WERI-Rb-1 (cell line): ENCODE measurements at regions not wholly inside any gene's neighbourhood (a gene's known extent, or its start where the extent isn't known, plus 50 kb on each side); places are given as distances from the start of the nearest gene placed in this dataset.

Experiments used
- DNase-seq: peaks from one replicate; pipeline ENCODE4 v3.0.0-alpha.2; 2020
- H3K27ac ChIP-seq: fragments of 250-450 bp; sonication (Bioruptor Pico); 2 replicates; pipeline ENCODE4 v1.5.1; 2020; ENCODE audit warnings: mild to moderate bottlenecking, moderate library complexity
- H3K27me3 ChIP-seq: fragments of 250-450 bp; sonication (Bioruptor Pico); 2 replicates; pipeline ENCODE4 v1.5.1; 2021; ENCODE audit warnings: mild to moderate bottlenecking, low read depth, moderate library complexity; ENCODE audit not compliant: insufficient read depth, severe bottlenecking
- H3K36me3 ChIP-seq: fragments of 250-450 bp; sonication (Bioruptor Pico); 2 replicates; pipeline ENCODE4 v1.5.1; 2020; ENCODE audit warnings: mild to moderate bottlenecking, moderate library complexity
- H3K4me3 ChIP-seq: 2 replicates; pipeline ENCODE4 v1.5.1; 2011; ENCODE audit warnings: low read depth, mild to moderate bottlenecking, control low read depth, low read length
- H3K9me3 ChIP-seq: fragments of 250-450 bp; sonication (Bioruptor Pico); 2 replicates; pipeline ENCODE4 v1.5.1; 2021; ENCODE audit warnings: mild to moderate bottlenecking, moderate library complexity; ENCODE audit not compliant: severe bottlenecking
- CTCF ChIP-seq: IDR thresholded peaks from 2 replicates; pipeline ENCODE4 v1.5.1; 2011; ENCODE audit warnings: low read depth, mild to moderate bottlenecking, control low read depth, inconsistent platforms, low read length

GRCh38 chr12:28830491-28830890 is 318.6 kb upstream of the FAR2 start:
- no peak overlapping the region for H3K27ac ChIP-seq
- no peaks in the 10 kb centered on the region for H3K27me3 ChIP-seq
- H3K9me3 ChIP-seq: no peaks in the 10 kb centered on the region
- H3K4me3 ChIP-seq: no peak overlapping the region
- H3K36me3 ChIP-seq: no peaks in the 10 kb centered on the region
- no peak for DNase-seq
- TF ChIP-seq CTCF: no peak

- no peaks in the 10 kb centered on the region for H3K9me3 ChIP-seq
- H3K27me3 ChIP-seq: no peaks in the 10 kb centered on the region
- no peak overlapping the region for H3K27ac ChIP-seq
- DNase-seq: no peak
- no peak overlapping the region for H3K4me3 ChIP-seq
- TF ChIP-seq CTCF: no peak
- H3K36me3 ChIP-seq: no peaks in the 10 kb centered on the region
These were observed 304.4 kb upstream of the FAR2 start for GRCh38 chr12:28844718-28845117.

GRCh38 chr12:28851781-28852180 is 297.3 kb upstream of the FAR2 start:
- H3K27me3 ChIP-seq: no peaks in the 10 kb centered on the region
- no peak for TF ChIP-seq CTCF
- no peak for DNase-seq

GRCh38 chr12:28855761-28856310 is 293.2 kb upstream of the FAR2 start:
- H3K9me3 ChIP-seq: no peaks in the 10 kb centered on the region
- no peaks in the 10 kb centered on the region for H3K27me3 ChIP-seq
- no peak overlapping the region for H3K4me3 ChIP-seq
- H3K27ac ChIP-seq: no peak overlapping the region
- H3K36me3 ChIP-seq: no peaks in the 10 kb centered on the region
- no peak for TF ChIP-seq CTCF
- peak; percentile 16 for DNase-seq

More at GRCh38 chr12:28851781-28852180, 297.3 kb upstream of the FAR2 start:
- no peaks in the 10 kb centered on the region for H3K36me3 ChIP-seq
- no peaks in the 10 kb centered on the region for H3K9me3 ChIP-seq
- no peak overlapping the region for H3K4me3 ChIP-seq
- H3K27ac ChIP-seq: no peak overlapping the region

GRCh38 chr12:28857369-28857768 is 291.7 kb upstream of the FAR2 start:
- H3K4me3 ChIP-seq: no peak overlapping the region
- H3K27me3 ChIP-seq: no peaks in the 10 kb centered on the region
- DNase-seq: no peak
- H3K36me3 ChIP-seq: no peaks in the 10 kb centered on the region
- H3K9me3 ChIP-seq: no peaks in the 10 kb centered on the region
- no peak overlapping the region for H3K27ac ChIP-seq
- no peak for TF ChIP-seq CTCF

GRCh38 chr12:28859551-28859950 is 289.5 kb upstream of the FAR2 start:
- Histone ChIP-seq H3K27me3 (no peaks in the 10 kb centered on the region), H3K36me3 (no peaks in the 10 kb centered on the region), H3K27ac (no peak overlapping the region), H3K4me3 (no peak overlapping the region), H3K9me3 (no peaks in the 10 kb centered on the region)
- no peak for DNase-seq
- TF ChIP-seq CTCF: no peak
